GM12878 (cell line): ENCODE measurements at regions not wholly inside any gene's neighbourhood (a gene's known extent, or its start where the extent isn't known, plus 50 kb on each side); places are given as distances from the start of the nearest gene placed in this dataset.

Source experiments
- ATAC-seq: fragments of 200-7000 bp; cut with Tn5 transposase; 3 replicates; pipeline ENCODE4 v1.9.1; 2020; ENCODE audit warnings: mild to moderate bottlenecking, moderate library complexity
- BruUV-seq: library from RNA; stranded (reverse); fragments of 400-500 nt; replicated peaks from 2 replicates; lab custom pipeline; 2021; lab: Mats Ljungman, UMichigan
- CTCF ChIA-PET: fragments of 300-600 bp; sonication (Branson Sonifier 250); formaldehyde crosslinking; extraction: SDS; loops from one replicate; lab custom pipeline; 2021; ENCODE audit warnings: inconsistent platforms; lab: Yijun Ruan, JAX
- POLR2A ChIA-PET: fragments of 350-600 bp; formaldehyde crosslinking; extraction: SDS; loops from one replicate; lab custom pipeline; 2021; ENCODE audit warnings: inconsistent platforms; lab: Charles Lee
- RAD21 ChIA-PET: fragments of 300-600 bp; sonication (Branson Sonifier 250); formaldehyde crosslinking; loops from one replicate; lab custom pipeline; 2023; ENCODE audit warnings: antibody characterized with exemption; ENCODE audit not compliant: unreplicated experiment; lab: Charles Lee
- SMC1A ChIA-PET: fragments of 300-600 bp; sonication (Branson Sonifier 250); formaldehyde crosslinking; loops from one replicate; lab custom pipeline; 2023; ENCODE audit not compliant: unreplicated experiment, uncharacterized antibody; lab: Charles Lee
- DNase-seq: peaks from one replicate; pipeline ENCODE4 v3.0.0-alpha.2; 2011; ENCODE audit warnings: low read depth, low spot score
- FAIRE-seq: peaks from 3 replicates; lab custom pipeline; 2011; peaks lifted over from hg19 to GRCh38; lab: Jason Lieb, UNC
- H2AFZ ChIP-seq: 2 replicates; pipeline ENCODE4 v1.6.0; 2011; ENCODE audit warnings: low read depth, low read length, control low read depth; ENCODE audit not compliant: control insufficient read depth
- H3K27ac ChIP-seq: 2 replicates; pipeline ENCODE4 v1.5.1; 2011; ENCODE audit warnings: control low read depth; ENCODE audit not compliant: control insufficient read depth, insufficient read depth
- H3K27me3 ChIP-seq, 2 experiments: replicated peaks in 1 of 2; 2 replicates each; pipeline versions ENCODE4 v1.6.0 to v1.6.1; 2011; ENCODE audit warnings: low read length in 1 of 2; ENCODE audit not compliant: control insufficient read depth in 2 of 2, insufficient read depth in 2 of 2
- H3K36me3 ChIP-seq, 2 experiments: 2 replicates each; pipeline ENCODE4 v1.5.1; 2011; ENCODE audit warnings: low read length in 1 of 2; ENCODE audit not compliant: control insufficient read depth in 2 of 2, insufficient read depth in 2 of 2
- H3K4me1 ChIP-seq: 2 replicates; pipeline ENCODE4 v1.6.1; 2011; ENCODE audit warnings: mild to moderate bottlenecking, low read length, moderate library complexity, mixed read lengths; ENCODE audit not compliant: control insufficient read depth, insufficient read depth
- H3K4me2 ChIP-seq: 2 replicates; pipeline ENCODE4 v1.6.0; 2011; ENCODE audit warnings: control low read depth; ENCODE audit not compliant: control insufficient read depth, insufficient read depth
- H3K4me3 ChIP-seq: fragments of 200-600 bp; sonication (generic); 2 replicates; pipeline ENCODE4 v1.5.1; 2016
- H3K79me2 ChIP-seq: 2 replicates; pipeline ENCODE4 v1.6.0; 2011; ENCODE audit warnings: low read length; ENCODE audit not compliant: control insufficient read depth, insufficient read depth
- H3K9ac ChIP-seq: 2 replicates; pipeline ENCODE4 v1.8.0; 2011; ENCODE audit warnings: low read length, control low read depth, mixed read lengths; ENCODE audit not compliant: control insufficient read depth, insufficient read depth
- H3K9me3 ChIP-seq: replicated peaks from 3 replicates; pipeline ENCODE4 v1.5.1; 2011; ENCODE audit warnings: mild to moderate bottlenecking, low read length; ENCODE audit not compliant: control insufficient read depth, insufficient read depth
- H4K20me1 ChIP-seq: 2 replicates; pipeline ENCODE4 v1.6.0; 2011; ENCODE audit not compliant: control insufficient read depth, insufficient read depth
- BCL11A ChIP-seq: IDR thresholded peaks from 2 replicates; pipeline ENCODE4 v1.6.1; 2011; ENCODE audit warnings: low read depth, low read length
- BRCA1 ChIP-seq: IDR thresholded peaks from 2 replicates; pipeline ENCODE4 v1.6.1; 2011; ENCODE audit warnings: low read depth, low read length, improper control_type of control experiment
- CBFB ChIP-seq: IDR thresholded peaks from 2 replicates; pipeline ENCODE4 v1.6.1; 2016; ENCODE audit warnings: antibody characterized with exemption, low read depth
- CEBPB ChIP-seq, 2 experiments: fragments of 150-350 bp in 1 of 2; IDR thresholded peaks; 2 replicates each; pipeline ENCODE4 v1.6.1; 2012 to 2014; ENCODE audit warnings: low read depth in 2 of 2, low read length in 2 of 2, borderline replicate concordance in 1 of 2, inconsistent platforms in 1 of 2
- CUX1 ChIP-seq: IDR thresholded peaks from 2 replicates; pipeline ENCODE4 v1.6.1; 2012; ENCODE audit warnings: improper control_type of control experiment, low read depth, low read length; ENCODE audit not compliant: insufficient replicate concordance
- EGR1 ChIP-seq, 2 experiments: IDR thresholded peaks; 1 replicate in 1 of 2; 2 replicates in 1 of 2; pipeline ENCODE4 v1.6.1; 2011 to 2012; ENCODE audit warnings: low read depth in 2 of 2, low read length in 2 of 2, borderline replicate concordance in 1 of 2, mild to moderate bottlenecking in 1 of 2, moderate library complexity in 1 of 2
- KDM1A ChIP-seq: fragments of 200-600 bp; sonication (generic); IDR thresholded peaks from 2 replicates; pipeline ENCODE4 v1.6.1; 2016; ENCODE audit warnings: borderline replicate concordance
- LARP7 ChIP-seq: fragments of 450-650 bp; IDR thresholded peaks from 2 replicates; pipeline ENCODE4 v1.6.1; 2017; ENCODE audit warnings: mild to moderate bottlenecking
- MYB ChIP-seq: fragments of 150-350 bp; IDR thresholded peaks from 2 replicates; pipeline ENCODE4 v1.6.1; 2014; ENCODE audit warnings: mild to moderate bottlenecking, low read depth, low read length, borderline replicate concordance
- PML ChIP-seq: IDR thresholded peaks from 2 replicates; pipeline ENCODE4 v1.6.1; 2012; ENCODE audit warnings: low read length, inconsistent platforms
- RUNX3 ChIP-seq: IDR thresholded peaks from 2 replicates; pipeline ENCODE4 v1.6.1; 2012; ENCODE audit warnings: low read length, inconsistent platforms
- SREBF1 ChIP-seq: IDR thresholded peaks from 2 replicates; pipeline ENCODE4 v1.6.1; 2012; ENCODE audit warnings: mild to moderate bottlenecking, low read length
- TAF1 ChIP-seq: IDR thresholded peaks from 2 replicates; pipeline ENCODE4 v1.6.1; 2011; ENCODE audit warnings: mild to moderate bottlenecking, low read depth, low read length, borderline replicate concordance
- USF2 ChIP-seq: IDR thresholded peaks from 2 replicates; pipeline ENCODE4 v1.6.1; 2011; ENCODE audit warnings: low read depth, low read length, improper control_type of control experiment, borderline replicate concordance
- ZBTB33 ChIP-seq: fragments of 450-650 bp; IDR thresholded peaks from 2 replicates; pipeline ENCODE4 v1.6.1; 2017; ENCODE audit warnings: mild to moderate bottlenecking
- ZNF207 ChIP-seq: fragments of 450-650 bp; IDR thresholded peaks from 2 replicates; pipeline ENCODE4 v1.6.1; 2014; ENCODE audit warnings: antibody characterized with exemption, mild to moderate bottlenecking, borderline replicate concordance
- WGBS: methylation state at CpG from one replicate; pipeline ENCODE4 v1.1.6; 2016; ENCODE audit warnings: low lambda C conversion rate; ENCODE audit not compliant: insufficient replicate concordance, insufficient coverage; ENCODE audit errors: missing lambda C conversion rate; 5-methylcytosine and 5-hydroxymethylcytosine counted together
- in situ Hi-C: fragments of 300-500 bp; cut with MboI; formaldehyde crosslinking; loops from 9 replicates; pipeline ENCODE4 v1.14.3; 2018; ENCODE audit warnings: mixed read lengths
- intact Hi-C: fragments of 100-400 bp; cut with micrococcal nuclease; formaldehyde crosslinking; loops from one replicate; pipeline ENCODE4 v1.14.2; 2022; ENCODE audit not compliant: unreplicated experiment

GRCh38 chr10:84935772-84936171 lies 607.4 kb downstream of the CCSER2 start (continued):
- TF ChIP-seq CUX1: no peak
- no peak for TF ChIP-seq ZNF207

- 52% methylated on average over 4 of the region's 4 CpGs for WGBS
- Histone ChIP-seq H3K4me2 (no peak overlapping the region), H3K4me1 (no peaks in the 10 kb centered on the region), H3K27ac (no peak overlapping the region), H3K79me2 (no peaks in the 10 kb centered on the region), H2AFZ (no peak overlapping the region), H3K36me3 (no peaks in the 10 kb centered on the region), H3K4me3 (no peak overlapping the region), H3K27me3 (no peaks in the 10 kb centered on the region), H3K9me3 (no peaks in the 10 kb centered on the region), H4K20me1 (no peaks in the 10 kb centered on the region), H3K9ac (no peak overlapping the region)
- POLR2A ChIA-PET: no interaction called here
- ATAC-seq: no peak
- SMC1A ChIA-PET: no interaction called here
- intact Hi-C loops (no loop called here), in situ Hi-C loops (no loop called here)
- DNase-seq: no peak
- no TSS peak for BruUV-seq
- FAIRE-seq: no peak
- RAD21 ChIA-PET: no interaction called here
- CTCF ChIA-PET: no interaction called here
- TF ChIP-seq TAF1: no peak
- TF ChIP-seq CEBPB (IDR thresholded peaks at IDR 0.05; ENCODE audit: borderline replicate concordance in 1 of 2, low read depth in 2 of 2, low read length in 2 of 2): no peak
- no peak for TF ChIP-seq PML
- TF ChIP-seq BRCA1: no peak
- no peak for TF ChIP-seq SREBF1
- TF ChIP-seq EGR1 (IDR thresholded peaks at IDR 0.05; ENCODE audit: borderline replicate concordance in 1 of 2, low read depth in 2 of 2, low read length in 2 of 2): no peak
- TF ChIP-seq MYB: no peak
- no peak for TF ChIP-seq KDM1A
- no peak for TF ChIP-seq BCL11A
- no peak for TF ChIP-seq USF2
- no peak for TF ChIP-seq RUNX3
- TF ChIP-seq LARP7: no peak
- no peak for TF ChIP-seq CBFB
- TF ChIP-seq ZBTB33: no peak
Measured at GRCh38 chr10:84938117-84938905, 609.9 kb downstream of the CCSER2 start.
